ENCODE measurements at regions not wholly inside any gene's neighbourhood (a gene's known extent, or its start where the extent isn't known, plus 50 kb on each side); places are given as distances from the start of the nearest gene placed in this dataset.

DNA sequence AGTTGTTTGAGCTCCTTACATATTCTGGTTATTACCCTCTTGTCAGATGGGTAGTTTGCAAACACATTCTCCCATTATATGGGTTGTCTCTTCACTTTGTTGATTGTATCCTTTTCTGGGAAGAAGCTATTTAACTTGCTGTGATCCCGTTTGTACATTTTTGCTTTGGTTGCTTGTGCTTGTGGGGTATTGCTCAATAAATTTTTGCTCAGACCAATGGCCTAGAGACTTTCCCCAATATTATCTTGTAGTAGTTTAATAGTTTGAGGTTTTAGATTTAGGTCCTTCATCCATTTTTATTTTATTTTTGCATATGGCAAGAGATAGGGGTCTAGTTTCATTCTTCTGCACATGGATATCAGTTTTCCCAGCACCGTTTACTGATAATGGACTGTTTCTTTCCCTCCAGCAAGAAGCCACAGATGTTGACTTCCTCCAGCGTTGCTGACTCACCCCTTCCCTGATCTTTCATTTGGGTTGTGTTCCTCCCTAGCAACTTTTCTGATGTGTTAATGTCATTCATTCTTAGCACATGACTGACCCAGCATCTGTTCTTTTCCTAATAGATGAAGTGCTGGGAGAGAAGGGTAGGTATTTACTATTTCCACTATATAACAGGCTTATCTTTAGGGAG, 166.7 kb upstream of the SGO1 start:
- H3K18ac ChIP-seq (ENCODE audit: low read depth, low read length): no peak overlapping the region
- no peak overlapping the region for H2BK5ac ChIP-seq (ENCODE audit: low read depth, low read length, poor library complexity, severe bottlenecking)
- H3K4ac ChIP-seq (ENCODE audit: low read depth, low read length): no peak overlapping the region
- no peak overlapping the region for H4K8ac ChIP-seq (ENCODE audit: low read depth in 2 of 2, low read length in 2 of 2)
- no peak for TF ChIP-seq MXI1 (IDR thresholded peaks at IDR 0.05; ENCODE audit: borderline replicate concordance, low read depth, low read length)
- no peak for TF ChIP-seq RFX5 (IDR thresholded peaks at IDR 0.05; ENCODE audit: low read depth, low read length)
- no peak for TF ChIP-seq NFE2L2 (IDR thresholded peaks at IDR 0.05; ENCODE audit: low read depth, low read length)
- TF ChIP-seq POLR2A (IDR thresholded peaks at IDR 0.05; ENCODE audit: low read depth, low read length): no peak
- no peak for TF ChIP-seq MAZ (IDR thresholded peaks at IDR 0.05; ENCODE audit: borderline replicate concordance, low read depth, low read length)
- TF ChIP-seq, protein P1, sequence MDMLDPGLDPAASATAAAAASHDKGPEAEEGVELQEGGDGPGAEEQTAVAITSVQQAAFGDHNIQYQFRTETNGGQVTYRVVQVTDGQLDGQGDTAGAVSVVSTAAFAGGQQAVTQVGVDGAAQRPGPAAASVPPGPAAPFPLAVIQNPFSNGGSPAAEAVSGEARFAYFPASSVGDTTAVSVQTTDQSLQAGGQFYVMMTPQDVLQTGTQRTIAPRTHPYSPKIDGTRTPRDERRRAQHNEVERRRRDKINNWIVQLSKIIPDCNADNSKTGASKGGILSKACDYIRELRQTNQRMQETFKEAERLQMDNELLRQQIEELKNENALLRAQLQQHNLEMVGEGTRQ (IDR thresholded peaks at IDR 0.05; ENCODE audit: low read depth, low read length): no peak
- TF ChIP-seq, protein P2, sequence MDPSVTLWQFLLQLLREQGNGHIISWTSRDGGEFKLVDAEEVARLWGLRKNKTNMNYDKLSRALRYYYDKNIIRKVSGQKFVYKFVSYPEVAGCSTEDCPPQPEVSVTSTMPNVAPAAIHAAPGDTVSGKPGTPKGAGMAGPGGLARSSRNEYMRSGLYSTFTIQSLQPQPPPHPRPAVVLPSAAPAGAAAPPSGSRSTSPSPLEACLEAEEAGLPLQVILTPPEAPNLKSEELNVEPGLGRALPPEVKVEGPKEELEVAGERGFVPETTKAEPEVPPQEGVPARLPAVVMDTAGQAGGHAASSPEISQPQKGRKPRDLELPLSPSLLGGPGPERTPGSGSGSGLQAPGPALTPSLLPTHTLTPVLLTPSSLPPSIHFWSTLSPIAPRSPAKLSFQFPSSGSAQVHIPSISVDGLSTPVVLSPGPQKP (IDR thresholded peaks at IDR 0.05; ENCODE audit: borderline replicate concordance, low read depth, low read length): no peak
- no peak for TF ChIP-seq MAFK (IDR thresholded peaks at IDR 0.05; ENCODE audit: low read depth, low read length)
- TF ChIP-seq FOS (IDR thresholded peaks at IDR 0.05; ENCODE audit: low read depth, low read length): no peak
- TF ChIP-seq, protein P3, sequence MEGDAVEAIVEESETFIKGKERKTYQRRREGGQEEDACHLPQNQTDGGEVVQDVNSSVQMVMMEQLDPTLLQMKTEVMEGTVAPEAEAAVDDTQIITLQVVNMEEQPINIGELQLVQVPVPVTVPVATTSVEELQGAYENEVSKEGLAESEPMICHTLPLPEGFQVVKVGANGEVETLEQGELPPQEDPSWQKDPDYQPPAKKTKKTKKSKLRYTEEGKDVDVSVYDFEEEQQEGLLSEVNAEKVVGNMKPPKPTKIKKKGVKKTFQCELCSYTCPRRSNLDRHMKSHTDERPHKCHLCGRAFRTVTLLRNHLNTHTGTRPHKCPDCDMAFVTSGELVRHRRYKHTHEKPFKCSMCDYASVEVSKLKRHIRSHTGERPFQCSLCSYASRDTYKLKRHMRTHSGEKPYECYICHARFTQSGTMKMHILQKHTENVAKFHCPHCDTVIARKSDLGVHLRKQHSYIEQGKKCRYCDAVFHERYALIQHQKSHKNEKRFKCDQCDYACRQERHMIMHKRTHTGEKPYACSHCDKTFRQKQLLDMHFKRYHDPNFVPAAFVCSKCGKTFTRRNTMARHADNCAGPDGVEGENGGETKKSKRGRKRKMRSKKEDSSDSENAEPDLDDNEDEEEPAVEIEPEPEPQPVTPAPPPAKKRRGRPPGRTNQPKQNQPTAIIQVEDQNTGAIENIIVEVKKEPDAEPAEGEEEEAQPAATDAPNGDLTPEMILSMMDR (conservative IDR thresholded peaks at IDR 0.05; ENCODE audit: low read depth, low read length): no peak
- TF ChIP-seq BHLHE40 (IDR thresholded peaks at IDR 0.05; ENCODE audit: low read depth, low read length): no peak
- TF ChIP-seq SMC3 (IDR thresholded peaks at IDR 0.05; ENCODE audit: low read depth, low read length): no peak
- no peak for TF ChIP-seq RCOR1 (IDR thresholded peaks at IDR 0.05; ENCODE audit: insufficient replicate concordance, low read length)
- TF ChIP-seq CEBPB (IDR thresholded peaks at IDR 0.05; ENCODE audit: low read depth, low read length): no peak
- TF ChIP-seq CHD1 (IDR thresholded peaks at IDR 0.05; ENCODE audit: low read depth, low read length): no peak
- TF ChIP-seq RAD21 (IDR thresholded peaks at IDR 0.05; ENCODE audit: low read length): no peak
- CTCF ChIA-PET: no interaction called here
- no peaks in the 10 kb centered on the region for H3K79me1 ChIP-seq (ENCODE audit: low read depth in 1 of 2, low read length in 2 of 2)
- no TSS peak for BruUV-seq (replicated peaks)
- no peak overlapping the region for H3K56ac ChIP-seq (ENCODE audit: extremely low read depth, insufficient read depth, low read length)
- no peak overlapping the region for H2BK120ac ChIP-seq (ENCODE audit: low read depth, low read length)
- dilution Hi-C loops (cut with HindIII; ENCODE audit: low sequenced_read_pairs, unreplicated experiment) (no loop called here), intact Hi-C loops (cut with micrococcal nuclease) (no loop called here), in situ Hi-C loops (cut with MboI; ENCODE audit: low sequenced_read_pairs) (no loop called here)
- H3K14ac ChIP-seq (replicated peaks; ENCODE audit: low read depth, low read length): no peak overlapping the region
- H3K9ac ChIP-seq (ENCODE audit: low read depth, low read length): no peak overlapping the region
- H4K5ac ChIP-seq (ENCODE audit: low read depth, low read length): no peak overlapping the region
- no peak overlapping the region for H2BK20ac ChIP-seq (ENCODE audit: low read depth, low read length)
- peaks cover 2% of the 10 kb centered on the region; the same call in 1 of the 2 replicates for H3K9me3 ChIP-seq (ENCODE audit: control insufficient read depth, insufficient read depth, low read length)
- H2AK5ac ChIP-seq (ENCODE audit: low read depth, low read length): no peak overlapping the region
- no peak overlapping the region for H2AK9ac ChIP-seq (replicated peaks; ENCODE audit: low read depth, low read length, poor library complexity)
- no peak for DNase-seq
- H3K4me1 ChIP-seq (ENCODE audit: control insufficient read depth, insufficient read depth, low read length): no peaks in the 10 kb centered on the region
- POLR2A ChIA-PET (ENCODE audit: unreplicated experiment): no interaction called here
- H2BK15ac ChIP-seq (ENCODE audit: low read depth, low read length): no peak overlapping the region
- no peaks in the 10 kb centered on the region for H3K27me3 ChIP-seq (ENCODE audit: control insufficient read depth, insufficient read depth, low read length)
- ATAC-seq (ENCODE audit: low read depth): no peak
- no peaks in the 10 kb centered on the region for H4K20me1 ChIP-seq (ENCODE audit: insufficient read depth, low read length)
- no CpG with 5 or more reads among the region's 3 CpGs for WGBS, 2 experiments (ENCODE audit: extremely low coverage in 2 of 2, insufficient read length in 1 of 2)
- no peaks in the 10 kb centered on the region for H3K9me1 ChIP-seq (ENCODE audit: insufficient read depth, low read length)
- no peak overlapping the region for H4K91ac ChIP-seq (ENCODE audit: insufficient read depth, low read depth, low read length)
- no peaks in the 10 kb centered on the region for H3K36me3 ChIP-seq (ENCODE audit: control insufficient read depth, insufficient read depth, low read length)
- no peak overlapping the region for H2AFZ ChIP-seq (replicated peaks; ENCODE audit: low read length, poor library complexity)
- H3K27ac ChIP-seq (ENCODE audit: insufficient read depth, low read length): no peak overlapping the region
- H3K4me3 ChIP-seq (ENCODE audit: insufficient read depth, low read depth, low read length): no peak overlapping the region
- no peak overlapping the region for H3K4me2 ChIP-seq (ENCODE audit: low read depth, low read length)
- no peak overlapping the region for H3K23ac ChIP-seq (ENCODE audit: low read depth, low read length)
